Stimulated activated CD8-positive, alpha-beta memory T cell treated with anti-CD3 and anti-CD28 coated beads, Interleukin-7, amount 100 ng/mL, for 48 hours (primary cell): ENCODE measurements at regions not wholly inside any gene's neighbourhood (a gene's known extent, or its start where the extent isn't known, plus 50 kb on each side); places are given as distances from the start of the nearest gene placed in this dataset.

Source experiments
- DNase-seq, 2 donors: peaks; one replicate each; pipeline ENCODE4 v3.0.0-alpha.2; 2020; ENCODE audit warnings: low read depth in 1 of 2; ENCODE audit errors: extremely low read depth in 1 of 2

- DNase-seq: no peak
Measured at GRCh38 chr11:91209306-91209705, 986.5 kb upstream of the CHORDC1 start.

GRCh38 chr11:91199866-91200265, 977.0 kb upstream of the CHORDC1 start:
- no peak for DNase-seq

DNA sequence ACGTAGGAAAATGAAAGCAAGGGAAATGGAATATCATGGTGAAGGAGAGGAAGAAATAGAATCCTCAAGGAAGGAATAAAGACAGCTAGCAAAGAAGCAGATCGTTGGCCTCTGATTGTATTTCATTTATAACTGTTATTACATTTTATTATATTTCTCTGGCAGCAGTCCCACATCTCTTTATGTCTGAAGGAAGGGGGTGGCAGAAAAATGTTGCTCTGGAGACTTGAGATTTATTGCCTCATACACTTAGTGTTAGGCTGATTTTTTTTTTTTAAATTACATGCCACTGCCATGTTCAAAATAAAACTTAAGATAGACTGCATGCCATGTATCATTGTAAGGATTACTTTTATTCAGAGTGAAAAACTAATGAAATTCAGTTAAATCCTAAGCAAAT, 971.7 kb upstream of the CHORDC1 start:
- DNase-seq: no peak

DNA sequence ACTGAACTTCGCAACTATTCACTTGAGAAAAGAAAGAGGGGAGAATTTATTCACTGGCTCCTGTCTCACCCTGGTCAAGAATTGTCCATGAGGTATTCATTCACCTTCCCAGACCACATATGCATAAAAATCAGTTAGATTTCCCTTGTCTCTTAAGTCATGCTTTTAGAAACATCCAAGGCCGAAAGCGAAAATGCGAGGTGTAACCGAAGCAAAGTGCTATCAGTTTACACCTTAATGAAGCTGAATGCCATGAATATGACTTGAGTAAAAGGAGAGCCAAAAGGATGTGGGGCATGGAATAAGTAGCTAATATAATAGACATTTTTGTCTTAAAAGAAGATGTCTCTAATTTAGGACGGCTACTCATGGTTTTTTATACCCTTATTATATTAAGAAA, 965.6 kb upstream of the CHORDC1 start:
- no peak for DNase-seq

DNA sequence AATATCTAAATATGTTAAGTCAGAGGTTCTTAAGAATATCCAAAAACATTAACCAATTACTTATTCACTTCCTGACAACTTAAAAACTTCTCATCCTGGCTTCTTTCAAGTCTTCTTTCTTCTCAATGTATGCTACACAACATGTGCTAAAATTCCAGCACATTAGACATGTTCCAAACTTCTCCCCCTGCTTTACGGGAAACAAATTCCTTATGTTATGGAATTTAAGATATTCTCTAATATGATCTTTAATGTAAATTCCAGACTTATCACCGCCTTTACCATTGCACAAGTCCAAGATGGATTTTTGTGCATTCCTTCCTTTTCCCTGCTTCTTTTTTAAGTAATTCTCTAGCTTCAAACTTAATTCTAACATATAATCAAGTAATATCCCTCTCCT, 964.5 kb upstream of the CHORDC1 start:
- no peak for DNase-seq

DNA sequence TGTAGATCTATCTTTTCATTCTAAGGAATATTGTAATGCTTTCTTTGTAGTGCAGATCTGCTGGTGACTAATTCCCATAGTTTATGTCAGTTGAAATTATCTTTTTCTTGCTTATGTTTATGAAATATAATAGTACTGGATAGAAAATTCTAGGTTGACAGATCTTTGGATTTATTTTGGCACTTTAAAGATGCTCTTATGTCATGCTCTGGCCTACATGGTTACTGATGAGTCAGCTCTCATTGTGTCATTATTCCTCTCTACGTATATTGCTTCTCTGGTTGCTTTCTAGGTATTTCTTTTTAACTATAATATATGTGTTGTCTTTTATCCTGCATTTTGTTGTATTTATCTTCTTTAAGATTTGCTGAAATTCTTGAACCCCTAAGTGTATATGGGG, 955.5 kb upstream of the CHORDC1 start:
- no peak for DNase-seq

DNA sequence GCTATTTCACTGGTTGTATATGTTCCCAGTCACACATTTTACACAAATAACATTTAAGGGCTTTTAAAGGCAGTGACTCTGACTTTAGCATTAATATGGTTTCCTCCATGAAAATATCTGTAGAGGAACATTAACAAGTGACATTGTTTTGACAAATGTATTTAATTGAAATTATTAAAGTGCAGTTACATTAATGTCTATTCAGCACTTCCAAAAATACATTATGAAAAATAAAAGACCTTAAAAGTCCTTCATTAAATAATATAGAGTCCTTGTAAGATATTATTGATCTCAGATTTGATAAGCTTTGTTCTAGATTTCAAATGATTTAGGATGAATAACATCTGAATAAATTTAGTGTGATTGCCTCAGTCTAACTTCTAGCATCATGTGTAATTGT, 951.9 kb upstream of the CHORDC1 start:
- DNase-seq: no peak

GRCh38 chr11:91174193-91174592, 951.3 kb upstream of the CHORDC1 start:
- DNase-seq: no peak

DNA sequence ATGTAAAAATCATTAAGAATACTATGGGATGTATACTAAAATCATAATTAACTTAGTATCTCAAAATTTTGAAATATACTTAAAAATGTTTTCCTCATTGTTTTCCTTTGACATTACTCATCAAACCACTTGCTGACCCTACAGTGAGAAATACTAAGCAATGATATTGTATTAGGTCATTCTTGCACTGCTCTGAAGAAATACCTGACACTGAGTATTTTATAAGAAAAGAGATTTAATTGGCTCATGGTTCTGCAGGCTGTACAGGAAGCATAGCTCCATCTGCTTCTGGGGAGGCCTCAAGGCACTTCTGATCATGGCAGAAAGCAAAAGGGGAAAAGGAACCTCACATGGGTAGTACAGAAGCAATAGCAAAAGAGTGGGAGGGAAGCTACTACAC, 950.9 kb upstream of the CHORDC1 start:
- DNase-seq: no peak

GRCh38 chr11:91170711-91171110, 947.9 kb upstream of the CHORDC1 start:
- DNase-seq: no peak

GRCh38 chr11:91164452-91164822, 941.6 kb upstream of the CHORDC1 start:
- DNase-seq: no peak

GRCh38 chr11:91163619-91164451, 941.0 kb upstream of the CHORDC1 start:
- DNase-seq: no peak

GRCh38 chr11:91160661-91161060, 937.8 kb upstream of the CHORDC1 start:
- DNase-seq: no peak

- DNase-seq: no peak
Measured at GRCh38 chr11:91158891-91159537, 936.2 kb upstream of the CHORDC1 start.

- DNase-seq: no peak
Measured at GRCh38 chr11:91158297-91158696, 935.4 kb upstream of the CHORDC1 start.

DNA sequence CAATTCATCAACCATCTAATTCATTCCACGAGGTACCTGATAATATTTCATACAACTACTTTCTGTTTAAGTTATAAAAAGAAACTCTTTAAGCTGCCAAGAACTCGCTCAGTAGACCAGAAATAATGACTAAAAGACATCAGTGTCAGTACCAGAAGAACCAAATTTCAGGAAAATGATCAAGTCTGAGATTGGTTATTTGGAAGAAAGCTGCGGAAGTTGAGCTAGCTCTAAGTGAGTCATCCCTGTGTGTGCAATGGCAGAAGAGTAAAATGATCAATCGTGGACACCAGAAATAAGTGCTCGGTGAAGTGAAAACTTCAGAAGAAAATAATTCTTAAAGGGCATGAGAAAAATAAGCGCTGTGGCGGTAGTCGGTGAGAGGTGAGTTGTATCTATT, 933.2 kb upstream of the CHORDC1 start:
- DNase-seq: no peak

DNA sequence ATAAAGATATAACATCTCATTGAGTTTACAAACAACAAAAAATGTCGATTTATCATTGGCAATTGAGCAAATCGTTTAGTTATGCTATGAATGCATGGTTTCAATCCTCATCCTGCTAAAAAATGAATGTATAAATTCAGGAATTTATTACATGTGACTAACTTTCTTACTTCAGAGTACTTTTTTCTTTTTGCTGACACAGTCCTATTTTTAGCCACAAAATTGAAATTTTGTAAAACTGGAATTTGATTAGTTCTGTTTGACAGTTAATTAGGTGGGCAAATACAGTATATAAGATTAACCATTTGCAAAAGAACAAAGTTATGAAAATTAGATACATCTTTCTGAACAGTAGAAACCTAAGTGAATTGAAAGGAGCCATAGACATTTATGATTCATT, 925.0 kb upstream of the CHORDC1 start:
- DNase-seq: no peak

DNA sequence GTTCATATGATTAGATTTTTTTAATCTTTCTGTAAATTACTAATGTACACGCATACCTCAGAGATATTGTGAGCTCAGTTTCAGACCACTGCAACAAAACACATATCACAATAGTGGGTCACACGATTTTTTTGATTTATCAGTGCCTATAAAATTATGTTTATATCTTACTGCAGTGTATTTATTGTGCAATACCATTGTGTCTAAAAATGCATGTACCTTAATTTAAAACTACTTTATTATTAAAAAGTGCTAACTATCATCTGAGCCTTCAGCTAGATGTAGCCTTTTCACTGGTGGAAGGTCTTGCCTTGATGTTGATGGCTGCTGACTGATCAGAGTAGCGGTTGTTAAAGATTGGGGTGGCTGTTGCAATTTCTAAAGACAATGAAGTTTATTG, 918.8 kb upstream of the CHORDC1 start:
- no peak for DNase-seq

GRCh38 chr11:91136631-91137030, 913.8 kb upstream of the CHORDC1 start:
- no peak for DNase-seq

- DNase-seq: no peak
Measured at GRCh38 chr11:91133361-91133760, 910.5 kb upstream of the CHORDC1 start.

GRCh38 chr11:91129596-91129995, 906.7 kb upstream of the CHORDC1 start:
- DNase-seq: no peak

- no peak for DNase-seq
Measured at GRCh38 chr11:91124363-91124762, 901.5 kb upstream of the CHORDC1 start.

GRCh38 chr11:91115116-91115515, 892.3 kb upstream of the CHORDC1 start:
- DNase-seq: no peak
